WTC11 (cell line): ENCODE measurements at regions not wholly inside any gene's neighbourhood (a gene's known extent, or its start where the extent isn't known, plus 50 kb on each side); places are given as distances from the start of the nearest gene placed in this dataset.

Experiments used
- ATAC-seq: fragments of 200-7000 bp; cut with Tn5 transposase; 2 replicates; pipeline ENCODE4 v1.10.0; 2021; ENCODE audit warnings: mild to moderate bottlenecking, moderate library complexity
- CTCF ChIA-PET: fragments of 300-600 bp; sonication (Branson Sonifier 250); formaldehyde crosslinking; loops from one replicate; lab custom pipeline; 2021; ENCODE audit warnings: antibody characterized with exemption; lab: Charles Lee
- POLR2A ChIA-PET: fragments of 350-600 bp; sonication (Branson Sonifier 250); formaldehyde crosslinking; loops from one replicate; lab custom pipeline; 2021; ENCODE audit warnings: antibody characterized with exemption; lab: Charles Lee
- DNase-seq: peaks from one replicate; pipeline ENCODE4 v3.0.0; 2021; ENCODE audit warnings: low spot score
- H3K27ac Mint-ChIP-seq: 2 replicates; pipeline ENCODE4 v1.8.0; 2021; ENCODE audit warnings: mixed read lengths
- H3K27me3 Mint-ChIP-seq: 2 replicates; pipeline ENCODE4 v1.8.0; 2021; ENCODE audit warnings: low read depth, mild to moderate bottlenecking, moderate library complexity, mixed read lengths
- H3K36me3 Mint-ChIP-seq: 2 replicates; pipeline ENCODE4 v1.8.0; 2021; ENCODE audit warnings: mixed read lengths
- H3K4me1 Mint-ChIP-seq: 2 replicates; pipeline ENCODE4 v1.8.0; 2022; ENCODE audit warnings: mixed read lengths
- H3K4me3 Mint-ChIP-seq: 2 replicates; pipeline ENCODE4 v1.8.0; 2021; ENCODE audit warnings: mild to moderate bottlenecking, moderate library complexity, mixed read lengths
- H3K9me3 Mint-ChIP-seq: 2 replicates; pipeline ENCODE4 v1.8.0; 2021; ENCODE audit warnings: mixed read lengths
- ATF1 ChIP-seq: sonication (generic); formaldehyde crosslinking; IDR thresholded peaks from 2 replicates; pipeline ENCODE4 v1.8.1; 2023; ENCODE audit warnings: mild to moderate bottlenecking, moderate library complexity, missing genetic modification reagents
- EMX1 ChIP-seq: fragments of 250-450 bp; sonication (Bioruptor Pico); IDR thresholded peaks from 2 replicates; pipeline ENCODE4 v1.8.0; 2021; ENCODE audit warnings: mild to moderate bottlenecking
- IRF2 ChIP-seq: sonication (generic); formaldehyde crosslinking; IDR thresholded peaks from 2 replicates; pipeline ENCODE4 v1.8.0; 2022; ENCODE audit warnings: low read depth, missing genetic modification reagents, borderline replicate concordance
- NFYB ChIP-seq: sonication (generic); formaldehyde crosslinking; conservative IDR thresholded peaks from 2 replicates; pipeline ENCODE4 v1.8.0; 2022; ENCODE audit warnings: low read depth, missing genetic modification reagents
- TEAD4 ChIP-seq: sonication (generic); formaldehyde crosslinking; IDR thresholded peaks from 2 replicates; pipeline ENCODE4 v1.8.0; 2022; ENCODE audit warnings: mild to moderate bottlenecking, missing genetic modification reagents
- ZNF423 ChIP-seq: fragments of 250-450 bp; sonication (Bioruptor Pico); IDR thresholded peaks from 2 replicates; pipeline ENCODE4 v2.1.2; 2022; ENCODE audit warnings: mild to moderate bottlenecking, moderate library complexity
- TF ChIP-seq, protein P1 (sequence below): sonication (generic); formaldehyde crosslinking; IDR thresholded peaks from 2 replicates; pipeline ENCODE4 v1.8.1; 2023; ENCODE audit warnings: mild to moderate bottlenecking, moderate library complexity, missing genetic modification reagents
- TF ChIP-seq, protein P2 (sequence below): sonication (generic); formaldehyde crosslinking; IDR thresholded peaks from 2 replicates; pipeline ENCODE4 v1.8.1; 2022; ENCODE audit warnings: mild to moderate bottlenecking, moderate library complexity, missing genetic modification reagents
- TF ChIP-seq, protein P3 (sequence below): sonication (generic); formaldehyde crosslinking; IDR thresholded peaks from 2 replicates; pipeline ENCODE4 v1.8.1; 2023; ENCODE audit warnings: mild to moderate bottlenecking, missing genetic modification reagents, moderate library complexity
- TF ChIP-seq, protein P4 (sequence below): fragments of 250-450 bp; sonication (Bioruptor Pico); IDR thresholded peaks from 2 replicates; pipeline ENCODE4 v2.1.2; 2022; ENCODE audit warnings: mild to moderate bottlenecking, moderate library complexity
- TF ChIP-seq, protein P5 (sequence below): sonication (generic); formaldehyde crosslinking; conservative IDR thresholded peaks from 2 replicates; pipeline ENCODE4 v1.8.1; 2023; ENCODE audit warnings: mild to moderate bottlenecking, low read depth, missing genetic modification reagents, moderate library complexity
- TF ChIP-seq, protein P6 (sequence below): sonication (generic); formaldehyde crosslinking; IDR thresholded peaks from 2 replicates; pipeline ENCODE4 v1.8.1; 2022; ENCODE audit warnings: missing genetic modification reagents, borderline replicate concordance
- TF ChIP-seq, protein P7 (sequence below): sonication (generic); formaldehyde crosslinking; IDR thresholded peaks from 2 replicates; pipeline ENCODE4 v1.8.0; 2023; ENCODE audit warnings: missing genetic modification reagents, mild to moderate bottlenecking, borderline replicate concordance
- TF ChIP-seq, protein P8 (sequence below): sonication (generic); formaldehyde crosslinking; IDR thresholded peaks from 2 replicates; pipeline ENCODE4 v1.8.0; 2023; ENCODE audit warnings: missing genetic modification reagents
- TF ChIP-seq, protein P9 (sequence below): fragments of 250-450 bp; sonication (Bioruptor Pico); IDR thresholded peaks from 2 replicates; pipeline ENCODE4 v1.9.0; 2021; ENCODE audit warnings: mild to moderate bottlenecking

DNA sequence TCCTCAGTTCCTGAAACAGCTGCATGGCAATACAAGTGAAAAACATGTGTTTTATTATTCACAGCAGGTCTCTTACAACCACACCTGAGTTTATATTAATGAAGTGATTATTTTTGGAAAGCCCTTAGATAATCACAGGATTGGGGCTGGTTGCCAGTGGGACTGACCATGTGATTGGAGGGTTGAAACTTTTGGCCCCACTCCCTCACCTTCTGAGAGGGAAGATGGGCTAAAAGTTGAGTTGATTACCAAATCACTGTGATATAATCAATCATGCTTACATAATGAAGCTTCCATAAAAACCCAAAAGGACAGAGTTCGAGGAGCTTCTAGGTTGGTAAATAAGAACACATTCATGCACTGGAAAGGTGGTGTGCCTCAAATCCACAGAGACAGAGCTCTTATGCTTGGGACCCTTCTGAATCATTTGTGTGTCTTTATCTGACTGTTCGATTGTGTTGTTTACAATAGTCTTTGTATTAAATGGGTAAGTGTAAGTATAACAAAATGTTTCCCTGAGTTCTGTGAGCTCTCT, 393.9 kb downstream of the RPS24 start (continued):
- TF ChIP-seq EMX1 (CRISPR knock-in tag) (no peak), TEAD4 (CRISPR knock-in tag) (no peak)
- TF ChIP-seq, protein P1, sequence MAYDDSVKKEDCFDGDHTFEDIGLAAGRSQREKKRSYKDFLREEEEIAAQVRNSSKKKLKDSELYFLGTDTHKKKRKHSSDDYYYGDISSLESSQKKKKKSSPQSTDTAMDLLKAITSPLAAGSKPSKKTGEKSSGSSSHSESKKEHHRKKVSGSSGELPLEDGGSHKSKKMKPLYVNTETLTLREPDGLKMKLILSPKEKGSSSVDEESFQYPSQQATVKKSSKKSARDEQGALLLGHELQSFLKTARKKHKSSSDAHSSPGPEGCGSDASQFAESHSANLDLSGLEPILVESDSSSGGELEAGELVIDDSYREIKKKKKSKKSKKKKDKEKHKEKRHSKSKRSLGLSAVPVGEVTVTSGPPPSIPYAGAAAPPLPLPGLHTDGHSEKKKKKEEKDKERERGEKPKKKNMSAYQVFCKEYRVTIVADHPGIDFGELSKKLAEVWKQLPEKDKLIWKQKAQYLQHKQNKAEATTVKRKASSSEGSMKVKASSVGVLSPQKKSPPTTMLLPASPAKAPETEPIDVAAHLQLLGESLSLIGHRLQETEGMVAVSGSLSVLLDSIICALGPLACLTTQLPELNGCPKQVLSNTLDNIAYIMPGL (CRISPR knock-in tag): no peak
- TF ChIP-seq, protein P2, sequence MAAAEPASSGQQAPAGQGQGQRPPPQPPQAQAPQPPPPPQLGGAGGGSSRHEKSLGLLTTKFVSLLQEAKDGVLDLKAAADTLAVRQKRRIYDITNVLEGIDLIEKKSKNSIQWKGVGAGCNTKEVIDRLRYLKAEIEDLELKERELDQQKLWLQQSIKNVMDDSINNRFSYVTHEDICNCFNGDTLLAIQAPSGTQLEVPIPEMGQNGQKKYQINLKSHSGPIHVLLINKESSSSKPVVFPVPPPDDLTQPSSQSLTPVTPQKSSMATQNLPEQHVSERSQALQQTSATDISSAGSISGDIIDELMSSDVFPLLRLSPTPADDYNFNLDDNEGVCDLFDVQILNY (CRISPR knock-in tag): no peak

DNA sequence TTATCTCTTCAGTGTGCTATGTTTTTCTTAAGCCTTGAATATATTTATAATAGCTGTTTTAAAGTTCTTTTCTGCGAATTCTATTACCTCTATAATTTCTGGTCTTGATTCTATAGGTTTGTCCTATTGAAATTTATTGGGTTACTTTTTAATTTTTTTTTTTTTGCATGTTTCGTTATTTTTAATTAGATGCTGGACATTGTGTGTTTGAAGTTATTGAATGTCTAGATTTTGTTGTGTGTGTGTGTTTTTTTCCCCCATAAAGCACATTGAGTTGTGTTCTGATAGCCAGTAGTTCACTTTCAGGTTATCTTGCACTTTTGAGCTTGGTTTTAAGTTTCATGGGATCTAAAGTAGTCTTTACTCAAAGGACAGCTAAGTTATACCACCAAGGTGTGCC, 394.9 kb downstream of the RPS24 start:
- Mint-ChIP-seq H3K4me1 (peaks cover 1% of the 10 kb centered on the region), H3K36me3 (peaks cover 11% of the 10 kb centered on the region), H3K9me3 (peaks cover 23% of the 10 kb centered on the region), H3K27ac (no peak overlapping the region), H3K27me3 (peaks cover 6% of the 10 kb centered on the region), H3K4me3 (no peak overlapping the region)
- DNase-seq (no peak), ATAC-seq (no peak)
- CTCF ChIA-PET: no interaction called here
- POLR2A ChIA-PET: no interaction called here
- TF ChIP-seq ZNF423 (CRISPR knock-in tag) (no peak), TEAD4 (CRISPR knock-in tag) (no peak), IRF2 (no peak), NFYB (no peak), ATF1 (CRISPR knock-in tag) (no peak)
- TF ChIP-seq, protein P3, sequence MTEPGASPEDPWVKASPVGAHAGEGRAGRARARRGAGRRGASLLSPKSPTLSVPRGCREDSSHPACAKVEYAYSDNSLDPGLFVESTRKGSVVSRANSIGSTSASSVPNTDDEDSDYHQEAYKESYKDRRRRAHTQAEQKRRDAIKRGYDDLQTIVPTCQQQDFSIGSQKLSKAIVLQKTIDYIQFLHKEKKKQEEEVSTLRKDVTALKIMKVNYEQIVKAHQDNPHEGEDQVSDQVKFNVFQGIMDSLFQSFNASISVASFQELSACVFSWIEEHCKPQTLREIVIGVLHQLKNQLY: no peak
- TF ChIP-seq, protein P4, sequence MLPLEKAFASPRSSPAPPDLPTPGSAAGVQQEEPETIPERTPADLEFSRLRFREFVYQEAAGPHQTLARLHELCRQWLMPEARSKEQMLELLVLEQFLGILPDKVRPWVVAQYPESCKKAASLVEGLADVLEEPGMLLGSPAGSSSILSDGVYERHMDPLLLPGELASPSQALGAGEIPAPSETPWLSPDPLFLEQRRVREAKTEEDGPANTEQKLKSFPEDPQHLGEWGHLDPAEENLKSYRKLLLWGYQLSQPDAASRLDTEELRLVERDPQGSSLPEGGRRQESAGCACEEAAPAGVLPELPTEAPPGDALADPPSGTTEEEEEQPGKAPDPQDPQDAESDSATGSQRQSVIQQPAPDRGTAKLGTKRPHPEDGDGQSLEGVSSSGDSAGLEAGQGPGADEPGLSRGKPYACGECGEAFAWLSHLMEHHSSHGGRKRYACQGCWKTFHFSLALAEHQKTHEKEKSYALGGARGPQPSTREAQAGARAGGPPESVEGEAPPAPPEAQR: no peak
- TF ChIP-seq, protein P5, sequence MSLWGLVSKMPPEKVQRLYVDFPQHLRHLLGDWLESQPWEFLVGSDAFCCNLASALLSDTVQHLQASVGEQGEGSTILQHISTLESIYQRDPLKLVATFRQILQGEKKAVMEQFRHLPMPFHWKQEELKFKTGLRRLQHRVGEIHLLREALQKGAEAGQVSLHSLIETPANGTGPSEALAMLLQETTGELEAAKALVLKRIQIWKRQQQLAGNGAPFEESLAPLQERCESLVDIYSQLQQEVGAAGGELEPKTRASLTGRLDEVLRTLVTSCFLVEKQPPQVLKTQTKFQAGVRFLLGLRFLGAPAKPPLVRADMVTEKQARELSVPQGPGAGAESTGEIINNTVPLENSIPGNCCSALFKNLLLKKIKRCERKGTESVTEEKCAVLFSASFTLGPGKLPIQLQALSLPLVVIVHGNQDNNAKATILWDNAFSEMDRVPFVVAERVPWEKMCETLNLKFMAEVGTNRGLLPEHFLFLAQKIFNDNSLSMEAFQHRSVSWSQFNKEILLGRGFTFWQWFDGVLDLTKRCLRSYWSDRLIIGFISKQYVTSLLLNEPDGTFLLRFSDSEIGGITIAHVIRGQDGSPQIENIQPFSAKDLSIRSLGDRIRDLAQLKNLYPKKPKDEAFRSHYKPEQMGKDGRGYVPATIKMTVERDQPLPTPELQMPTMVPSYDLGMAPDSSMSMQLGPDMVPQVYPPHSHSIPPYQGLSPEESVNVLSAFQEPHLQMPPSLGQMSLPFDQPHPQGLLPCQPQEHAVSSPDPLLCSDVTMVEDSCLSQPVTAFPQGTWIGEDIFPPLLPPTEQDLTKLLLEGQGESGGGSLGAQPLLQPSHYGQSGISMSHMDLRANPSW (CRISPR knock-in tag): no peak
- TF ChIP-seq, protein P6, sequence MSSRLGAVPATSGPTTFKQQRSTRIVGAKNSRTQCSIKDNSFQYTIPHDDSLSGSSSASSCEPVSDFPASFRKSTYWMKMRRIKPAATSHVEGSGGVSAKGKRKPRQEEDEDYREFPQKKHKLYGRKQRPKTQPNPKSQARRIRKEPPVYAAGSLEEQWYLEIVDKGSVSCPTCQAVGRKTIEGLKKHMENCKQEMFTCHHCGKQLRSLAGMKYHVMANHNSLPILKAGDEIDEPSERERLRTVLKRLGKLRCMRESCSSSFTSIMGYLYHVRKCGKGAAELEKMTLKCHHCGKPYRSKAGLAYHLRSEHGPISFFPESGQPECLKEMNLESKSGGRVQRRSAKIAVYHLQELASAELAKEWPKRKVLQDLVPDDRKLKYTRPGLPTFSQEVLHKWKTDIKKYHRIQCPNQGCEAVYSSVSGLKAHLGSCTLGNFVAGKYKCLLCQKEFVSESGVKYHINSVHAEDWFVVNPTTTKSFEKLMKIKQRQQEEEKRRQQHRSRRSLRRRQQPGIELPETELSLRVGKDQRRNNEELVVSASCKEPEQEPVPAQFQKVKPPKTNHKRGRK (CRISPR knock-in tag): no peak
- TF ChIP-seq, protein P7, sequence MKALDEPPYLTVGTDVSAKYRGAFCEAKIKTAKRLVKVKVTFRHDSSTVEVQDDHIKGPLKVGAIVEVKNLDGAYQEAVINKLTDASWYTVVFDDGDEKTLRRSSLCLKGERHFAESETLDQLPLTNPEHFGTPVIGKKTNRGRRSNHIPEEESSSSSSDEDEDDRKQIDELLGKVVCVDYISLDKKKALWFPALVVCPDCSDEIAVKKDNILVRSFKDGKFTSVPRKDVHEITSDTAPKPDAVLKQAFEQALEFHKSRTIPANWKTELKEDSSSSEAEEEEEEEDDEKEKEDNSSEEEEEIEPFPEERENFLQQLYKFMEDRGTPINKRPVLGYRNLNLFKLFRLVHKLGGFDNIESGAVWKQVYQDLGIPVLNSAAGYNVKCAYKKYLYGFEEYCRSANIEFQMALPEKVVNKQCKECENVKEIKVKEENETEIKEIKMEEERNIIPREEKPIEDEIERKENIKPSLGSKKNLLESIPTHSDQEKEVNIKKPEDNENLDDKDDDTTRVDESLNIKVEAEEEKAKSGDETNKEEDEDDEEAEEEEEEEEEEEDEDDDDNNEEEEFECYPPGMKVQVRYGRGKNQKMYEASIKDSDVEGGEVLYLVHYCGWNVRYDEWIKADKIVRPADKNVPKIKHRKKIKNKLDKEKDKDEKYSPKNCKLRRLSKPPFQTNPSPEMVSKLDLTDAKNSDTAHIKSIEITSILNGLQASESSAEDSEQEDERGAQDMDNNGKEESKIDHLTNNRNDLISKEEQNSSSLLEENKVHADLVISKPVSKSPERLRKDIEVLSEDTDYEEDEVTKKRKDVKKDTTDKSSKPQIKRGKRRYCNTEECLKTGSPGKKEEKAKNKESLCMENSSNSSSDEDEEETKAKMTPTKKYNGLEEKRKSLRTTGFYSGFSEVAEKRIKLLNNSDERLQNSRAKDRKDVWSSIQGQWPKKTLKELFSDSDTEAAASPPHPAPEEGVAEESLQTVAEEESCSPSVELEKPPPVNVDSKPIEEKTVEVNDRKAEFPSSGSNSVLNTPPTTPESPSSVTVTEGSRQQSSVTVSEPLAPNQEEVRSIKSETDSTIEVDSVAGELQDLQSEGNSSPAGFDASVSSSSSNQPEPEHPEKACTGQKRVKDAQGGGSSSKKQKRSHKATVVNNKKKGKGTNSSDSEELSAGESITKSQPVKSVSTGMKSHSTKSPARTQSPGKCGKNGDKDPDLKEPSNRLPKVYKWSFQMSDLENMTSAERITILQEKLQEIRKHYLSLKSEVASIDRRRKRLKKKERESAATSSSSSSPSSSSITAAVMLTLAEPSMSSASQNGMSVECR (CRISPR knock-in tag): no peak
- TF ChIP-seq, protein P8, sequence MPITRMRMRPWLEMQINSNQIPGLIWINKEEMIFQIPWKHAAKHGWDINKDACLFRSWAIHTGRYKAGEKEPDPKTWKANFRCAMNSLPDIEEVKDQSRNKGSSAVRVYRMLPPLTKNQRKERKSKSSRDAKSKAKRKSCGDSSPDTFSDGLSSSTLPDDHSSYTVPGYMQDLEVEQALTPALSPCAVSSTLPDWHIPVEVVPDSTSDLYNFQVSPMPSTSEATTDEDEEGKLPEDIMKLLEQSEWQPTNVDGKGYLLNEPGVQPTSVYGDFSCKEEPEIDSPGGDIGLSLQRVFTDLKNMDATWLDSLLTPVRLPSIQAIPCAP (CRISPR knock-in tag): no peak
- TF ChIP-seq, protein P9, sequence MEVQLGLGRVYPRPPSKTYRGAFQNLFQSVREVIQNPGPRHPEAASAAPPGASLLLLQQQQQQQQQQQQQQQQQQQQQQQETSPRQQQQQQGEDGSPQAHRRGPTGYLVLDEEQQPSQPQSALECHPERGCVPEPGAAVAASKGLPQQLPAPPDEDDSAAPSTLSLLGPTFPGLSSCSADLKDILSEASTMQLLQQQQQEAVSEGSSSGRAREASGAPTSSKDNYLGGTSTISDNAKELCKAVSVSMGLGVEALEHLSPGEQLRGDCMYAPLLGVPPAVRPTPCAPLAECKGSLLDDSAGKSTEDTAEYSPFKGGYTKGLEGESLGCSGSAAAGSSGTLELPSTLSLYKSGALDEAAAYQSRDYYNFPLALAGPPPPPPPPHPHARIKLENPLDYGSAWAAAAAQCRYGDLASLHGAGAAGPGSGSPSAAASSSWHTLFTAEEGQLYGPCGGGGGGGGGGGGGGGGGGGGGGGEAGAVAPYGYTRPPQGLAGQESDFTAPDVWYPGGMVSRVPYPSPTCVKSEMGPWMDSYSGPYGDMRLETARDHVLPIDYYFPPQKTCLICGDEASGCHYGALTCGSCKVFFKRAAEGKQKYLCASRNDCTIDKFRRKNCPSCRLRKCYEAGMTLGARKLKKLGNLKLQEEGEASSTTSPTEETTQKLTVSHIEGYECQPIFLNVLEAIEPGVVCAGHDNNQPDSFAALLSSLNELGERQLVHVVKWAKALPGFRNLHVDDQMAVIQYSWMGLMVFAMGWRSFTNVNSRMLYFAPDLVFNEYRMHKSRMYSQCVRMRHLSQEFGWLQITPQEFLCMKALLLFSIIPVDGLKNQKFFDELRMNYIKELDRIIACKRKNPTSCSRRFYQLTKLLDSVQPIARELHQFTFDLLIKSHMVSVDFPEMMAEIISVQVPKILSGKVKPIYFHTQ (CRISPR knock-in tag): no peak
